Panc1 (cell line): ENCODE measurements at regions not wholly inside any gene's neighbourhood (a gene's known extent, or its start where the extent isn't known, plus 50 kb on each side); places are given as distances from the start of the nearest gene placed in this dataset.

Experiments
- SIN3A ChIP-seq: IDR thresholded peaks from 2 replicates; pipeline ENCODE4 v1.6.1; 2012; ENCODE audit warnings: low read depth, mild to moderate bottlenecking, low read length, moderate library complexity, borderline replicate concordance; ENCODE audit not compliant: insufficient read depth
- TCF7L2 ChIP-seq: IDR thresholded peaks from 2 replicates; pipeline ENCODE4 v1.6.1; 2011; ENCODE audit warnings: mild to moderate bottlenecking, low read depth, low read length, inconsistent platforms
- TF ChIP-seq, protein P1 (sequence below): fragments of 450-650 bp; IDR thresholded peaks from 2 replicates; pipeline ENCODE4 v1.5.1; 2017; ENCODE audit warnings: mild to moderate bottlenecking

GRCh38 chr13:84843368-84843767 lies 955.9 kb downstream of the SLITRK6 start:
- TF ChIP-seq, protein P1, sequence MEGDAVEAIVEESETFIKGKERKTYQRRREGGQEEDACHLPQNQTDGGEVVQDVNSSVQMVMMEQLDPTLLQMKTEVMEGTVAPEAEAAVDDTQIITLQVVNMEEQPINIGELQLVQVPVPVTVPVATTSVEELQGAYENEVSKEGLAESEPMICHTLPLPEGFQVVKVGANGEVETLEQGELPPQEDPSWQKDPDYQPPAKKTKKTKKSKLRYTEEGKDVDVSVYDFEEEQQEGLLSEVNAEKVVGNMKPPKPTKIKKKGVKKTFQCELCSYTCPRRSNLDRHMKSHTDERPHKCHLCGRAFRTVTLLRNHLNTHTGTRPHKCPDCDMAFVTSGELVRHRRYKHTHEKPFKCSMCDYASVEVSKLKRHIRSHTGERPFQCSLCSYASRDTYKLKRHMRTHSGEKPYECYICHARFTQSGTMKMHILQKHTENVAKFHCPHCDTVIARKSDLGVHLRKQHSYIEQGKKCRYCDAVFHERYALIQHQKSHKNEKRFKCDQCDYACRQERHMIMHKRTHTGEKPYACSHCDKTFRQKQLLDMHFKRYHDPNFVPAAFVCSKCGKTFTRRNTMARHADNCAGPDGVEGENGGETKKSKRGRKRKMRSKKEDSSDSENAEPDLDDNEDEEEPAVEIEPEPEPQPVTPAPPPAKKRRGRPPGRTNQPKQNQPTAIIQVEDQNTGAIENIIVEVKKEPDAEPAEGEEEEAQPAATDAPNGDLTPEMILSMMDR = no peak
- TF ChIP-seq SIN3A (no peak), TCF7L2 (no peak)
